GM13977 (cell line): ENCODE measurements at regions not wholly inside any gene's neighbourhood (a gene's known extent, or its start where the extent isn't known, plus 50 kb on each side); places are given as distances from the start of the nearest gene placed in this dataset.

Experiments used
- DNase-seq: peaks from one replicate; pipeline ENCODE4 v3.0.0; 2012; ENCODE audit warnings: low spot score
- CTCF ChIP-seq: IDR thresholded peaks from 2 replicates; pipeline ENCODE4 v1.5.1; 2012; ENCODE audit warnings: mild to moderate bottlenecking, control low read depth; ENCODE audit not compliant: insufficient read depth; ENCODE audit errors: extremely low read depth, missing control alignments
- in situ Hi-C: fragments of 300-500 bp; cut with MboI; formaldehyde crosslinking; loops from one replicate; pipeline ENCODE4 v1.12.0; 2022; ENCODE audit warnings: low sequenced_read_pairs, low pct_unique_long_range_greater_than_20kb, mixed read lengths, inconsistent platforms; ENCODE audit not compliant: unreplicated experiment

- DNase-seq = no peak
Observed at GRCh38 chr9:88198341-88198807, 60.1 kb upstream of the SPATA31C2 start.

GRCh38 chr9:88197781-88198340 is 59.6 kb upstream of the SPATA31C2 start:
- TF ChIP-seq CTCF = no peak
- in situ Hi-C loops = no loop called here

More at GRCh38 chr9:88198341-88198807, 60.1 kb upstream of the SPATA31C2 start:
- in situ Hi-C loops = no loop called here
- TF ChIP-seq CTCF = no peak

GRCh38 chr9:88197016-88197415 is 58.7 kb upstream of the SPATA31C2 start:
- DNase-seq = no peak
- in situ Hi-C loops = no loop called here

More at GRCh38 chr9:88197781-88198340, 59.6 kb upstream of the SPATA31C2 start:
- DNase-seq = no peak

GRCh38 chr9:88196142-88196790 is 58.0 kb upstream of the SPATA31C2 start:
- no peak for DNase-seq

More at GRCh38 chr9:88197016-88197415, 58.7 kb upstream of the SPATA31C2 start:
- no peak for TF ChIP-seq CTCF

GRCh38 chr9:88193766-88194165 is 55.5 kb upstream of the SPATA31C2 start:
- no peak for TF ChIP-seq CTCF
- DNase-seq = no peak

More at GRCh38 chr9:88196142-88196790, 58.0 kb upstream of the SPATA31C2 start:
- no peak for TF ChIP-seq CTCF
- in situ Hi-C loops = no loop called here

GRCh38 chr9:88191456-88191855 is 53.2 kb upstream of the SPATA31C2 start:
- DNase-seq = no peak
- in situ Hi-C loops = no loop called here
- no peak for TF ChIP-seq CTCF

More at GRCh38 chr9:88193766-88194165, 55.5 kb upstream of the SPATA31C2 start:
- in situ Hi-C loops = no loop called here
